22Rv1 (cell line): ENCODE measurements at regions not wholly inside any gene's neighbourhood (a gene's known extent, or its start where the extent isn't known, plus 50 kb on each side); places are given as distances from the start of the nearest gene placed in this dataset.

ENCODE experiments used
- H3K27ac ChIP-seq: fragments of 450-650 bp; 2 replicates; pipeline ENCODE4 v1.5.1; 2017
- ZFX ChIP-seq: fragments of 450-650 bp; IDR thresholded peaks from 2 replicates; pipeline ENCODE4 v1.6.1; 2017; ENCODE audit warnings: antibody characterized with exemption, borderline replicate concordance
- TF ChIP-seq, protein P1 (sequence below): fragments of 450-650 bp; IDR thresholded peaks from 2 replicates; pipeline ENCODE4 v1.5.1; 2017; ENCODE audit warnings: mild to moderate bottlenecking

DNA sequence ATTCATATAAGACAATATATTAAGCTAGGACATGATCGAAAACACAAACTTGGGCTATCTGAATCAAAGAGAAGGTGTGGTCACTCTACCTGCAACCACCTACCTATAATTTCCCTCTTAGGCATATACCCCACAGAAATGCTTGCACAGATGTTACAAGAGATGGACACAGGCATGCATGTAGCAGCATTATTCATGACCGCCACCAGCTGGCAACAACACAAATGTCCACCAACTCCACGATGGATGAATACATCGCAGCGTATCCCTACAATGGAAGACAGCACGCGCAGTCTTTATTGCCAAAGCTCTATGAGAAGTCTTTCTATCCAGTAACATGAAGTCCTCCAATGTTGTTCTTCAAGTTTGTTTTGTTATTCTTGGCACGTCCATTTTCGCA, 90.8 kb downstream of the ARL4C start:
- TF ChIP-seq, protein P1, sequence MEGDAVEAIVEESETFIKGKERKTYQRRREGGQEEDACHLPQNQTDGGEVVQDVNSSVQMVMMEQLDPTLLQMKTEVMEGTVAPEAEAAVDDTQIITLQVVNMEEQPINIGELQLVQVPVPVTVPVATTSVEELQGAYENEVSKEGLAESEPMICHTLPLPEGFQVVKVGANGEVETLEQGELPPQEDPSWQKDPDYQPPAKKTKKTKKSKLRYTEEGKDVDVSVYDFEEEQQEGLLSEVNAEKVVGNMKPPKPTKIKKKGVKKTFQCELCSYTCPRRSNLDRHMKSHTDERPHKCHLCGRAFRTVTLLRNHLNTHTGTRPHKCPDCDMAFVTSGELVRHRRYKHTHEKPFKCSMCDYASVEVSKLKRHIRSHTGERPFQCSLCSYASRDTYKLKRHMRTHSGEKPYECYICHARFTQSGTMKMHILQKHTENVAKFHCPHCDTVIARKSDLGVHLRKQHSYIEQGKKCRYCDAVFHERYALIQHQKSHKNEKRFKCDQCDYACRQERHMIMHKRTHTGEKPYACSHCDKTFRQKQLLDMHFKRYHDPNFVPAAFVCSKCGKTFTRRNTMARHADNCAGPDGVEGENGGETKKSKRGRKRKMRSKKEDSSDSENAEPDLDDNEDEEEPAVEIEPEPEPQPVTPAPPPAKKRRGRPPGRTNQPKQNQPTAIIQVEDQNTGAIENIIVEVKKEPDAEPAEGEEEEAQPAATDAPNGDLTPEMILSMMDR: no peak
- TF ChIP-seq ZFX: no peak
- no peak overlapping the region for H3K27ac ChIP-seq

DNA sequence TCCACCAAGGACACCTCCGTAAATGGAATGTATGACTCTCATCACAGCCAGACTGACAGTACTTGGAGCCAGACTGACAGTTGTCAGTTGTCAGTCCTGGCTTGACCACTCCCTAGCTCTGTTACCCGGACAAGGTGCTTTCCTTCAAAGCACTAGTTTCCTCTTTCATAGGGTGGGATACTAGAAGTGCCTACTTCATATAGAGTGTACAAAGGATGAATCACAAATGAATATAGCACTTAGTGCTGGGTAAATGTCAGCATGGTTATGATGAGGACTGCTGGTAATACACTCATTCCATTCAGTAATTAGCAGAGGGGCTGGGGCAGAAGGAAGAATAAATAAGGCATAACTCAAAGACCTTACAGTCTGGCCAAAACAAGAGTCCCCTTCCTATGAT, 91.4 kb downstream of the ARL4C start:
- H3K27ac ChIP-seq: no peak overlapping the region
- TF ChIP-seq, protein P1: no peak
- TF ChIP-seq ZFX: no peak

DNA sequence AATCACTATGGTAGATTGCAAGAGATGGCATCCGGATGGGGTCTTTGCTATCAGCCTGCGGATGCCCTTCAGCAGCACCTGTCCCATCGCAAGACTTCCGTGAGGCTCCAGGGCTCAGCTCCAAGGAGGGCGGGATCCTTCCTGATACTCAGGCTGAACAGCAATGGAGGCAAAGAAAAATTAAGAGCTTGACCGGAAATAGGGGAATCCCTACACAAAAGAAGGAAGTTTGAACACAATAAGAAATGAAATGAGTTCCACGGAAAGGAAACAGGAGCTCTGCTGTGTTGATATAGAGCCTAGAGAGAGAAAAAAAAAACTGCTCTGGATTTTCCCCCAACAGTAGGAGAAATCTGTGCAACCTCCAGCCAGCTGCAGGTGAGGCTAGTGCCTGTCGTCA, 91.9 kb downstream of the ARL4C start:
- no peak for TF ChIP-seq ZFX
- TF ChIP-seq, protein P1: no peak
- no peak overlapping the region for H3K27ac ChIP-seq

DNA sequence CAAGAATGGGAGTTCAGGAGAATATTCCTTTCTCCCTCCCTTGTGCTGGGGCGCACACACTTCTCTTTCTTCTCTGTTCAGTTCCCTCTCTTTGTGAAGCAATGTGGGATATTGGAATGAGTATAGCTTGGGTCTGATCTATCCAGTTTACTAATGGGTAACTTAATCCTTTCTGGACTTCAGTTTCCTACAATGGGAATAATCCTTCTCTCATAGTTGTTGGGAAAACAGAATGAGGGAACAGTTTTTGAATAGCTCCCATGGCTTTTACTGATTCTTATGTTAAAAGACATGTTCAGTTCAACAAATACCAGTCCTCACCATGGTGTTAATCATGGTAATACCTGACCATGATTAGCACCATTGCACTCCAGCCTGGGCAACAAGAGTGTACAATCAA, 93.1 kb downstream of the ARL4C start:
- H3K27ac ChIP-seq: no peak overlapping the region
- TF ChIP-seq, protein P1: no peak
- TF ChIP-seq ZFX: no peak

DNA sequence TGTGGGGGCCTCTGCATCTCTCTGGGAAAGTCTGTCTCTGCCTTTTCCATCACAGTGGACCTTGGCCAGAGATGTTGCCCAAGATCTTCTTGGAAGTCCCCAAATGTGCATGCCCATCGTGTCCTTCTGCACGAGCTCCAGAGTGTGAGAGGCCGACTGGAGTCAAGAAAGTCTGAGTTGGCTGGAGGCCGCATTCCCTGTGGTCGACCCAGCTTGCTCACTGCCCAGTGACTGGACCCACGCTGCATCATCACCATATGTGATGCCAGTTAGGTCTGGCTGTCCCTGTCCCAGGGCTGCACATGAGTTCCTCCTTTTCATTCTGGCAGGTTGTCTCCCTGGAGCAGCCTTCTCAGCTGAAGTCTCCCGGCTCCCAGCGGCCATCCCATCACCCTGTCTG, 93.8 kb downstream of the ARL4C start:
- H3K27ac ChIP-seq: no peak overlapping the region
- TF ChIP-seq, protein P1: no peak
- no peak for TF ChIP-seq ZFX

DNA sequence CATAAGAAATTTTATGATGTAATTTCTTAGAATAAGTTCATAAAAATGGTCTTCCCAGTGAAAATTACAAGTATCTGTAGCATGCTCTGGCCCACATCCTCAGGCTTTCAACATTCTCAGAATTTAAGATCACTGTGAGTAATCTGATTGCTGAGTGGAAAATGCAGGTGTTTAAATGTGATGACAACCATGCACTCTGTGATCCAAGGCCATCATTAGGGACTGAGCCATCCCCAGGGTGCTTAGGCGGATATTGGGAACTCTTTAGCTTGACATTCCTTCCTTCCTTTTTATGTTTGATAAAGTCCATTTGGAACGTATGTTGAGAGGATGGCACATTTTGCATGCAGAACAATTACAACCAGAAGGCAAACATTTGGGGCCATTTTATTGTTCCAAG, 95.5 kb downstream of the ARL4C start:
- TF ChIP-seq, protein P1: no peak
- no peak for TF ChIP-seq ZFX
- no peak overlapping the region for H3K27ac ChIP-seq

DNA sequence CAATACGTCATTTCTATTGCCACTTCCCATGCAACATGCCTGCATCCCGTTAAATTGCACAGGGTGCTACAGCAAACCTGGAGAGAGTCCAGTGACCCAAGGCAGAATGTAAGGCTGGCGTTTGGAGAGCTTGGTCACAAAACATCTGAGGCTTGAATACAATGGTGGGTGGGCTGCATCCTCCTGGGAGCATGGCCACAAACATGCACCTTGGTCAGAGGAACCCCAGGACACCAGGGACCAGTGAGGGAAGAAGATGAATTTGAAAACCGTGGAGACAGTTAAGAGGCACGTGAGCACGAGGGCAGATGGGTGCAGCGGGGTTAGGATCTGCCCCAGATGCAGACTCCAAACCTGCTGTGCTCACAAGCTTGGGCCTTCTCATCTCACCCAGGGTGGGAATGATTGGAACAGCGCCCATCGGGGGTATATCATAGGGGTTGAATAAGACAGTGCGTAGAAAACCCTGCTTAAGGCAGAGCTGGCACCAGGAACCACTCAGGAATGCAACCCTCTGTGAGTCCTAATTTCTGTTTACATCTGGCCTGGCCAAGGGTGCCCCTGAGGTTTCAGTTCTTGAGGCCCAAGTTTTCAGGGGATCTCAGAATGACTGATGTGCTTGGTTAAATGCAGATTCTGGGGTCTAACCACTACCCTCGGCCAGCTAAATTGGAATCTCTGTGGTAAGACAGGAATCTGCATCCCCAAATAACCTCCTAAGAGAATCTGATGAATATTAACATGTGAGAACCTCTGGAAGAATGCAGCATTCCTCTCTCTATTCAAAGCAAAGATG, 97.2 kb downstream of the ARL4C start:
- no peak for TF ChIP-seq ZFX
- TF ChIP-seq, protein P1: no peak
- no peak overlapping the region for H3K27ac ChIP-seq
